ENCODE measurements at regions not wholly inside any gene's neighbourhood (a gene's known extent, or its start where the extent isn't known, plus 50 kb on each side); places are given as distances from the start of the nearest gene placed in this dataset.

- CTCF ChIA-PET = no interaction called here
Measured at GRCh38 chr9:106339882-106340281, 523.1 kb upstream of the ZNF462 start.

GRCh38 chr9:106350777-106351176, 512.2 kb upstream of the ZNF462 start:
- ChIA-PET CTCF (no interaction called here), POLR2A (no interaction called here)
- intact Hi-C loops (cut with micrococcal nuclease; ENCODE audit: unreplicated experiment) = no loop called here
- H3K27ac Mint-ChIP-seq (ENCODE audit: unreplicated experiment) = no peak overlapping the region
- H3K4me3 Mint-ChIP-seq (ENCODE audit: unreplicated experiment) = no peak overlapping the region
- H3K27me3 Mint-ChIP-seq (ENCODE audit: insufficient read depth, unreplicated experiment) = peaks cover 5% of the 10 kb centered on the region
- H3K4me1 Mint-ChIP-seq (ENCODE audit: low read depth, unreplicated experiment) = no peaks in the 10 kb centered on the region
- no peak for DNase-seq
- TF ChIP-seq CTCF (IDR thresholded peaks at IDR 0.05; ENCODE audit: insufficient read depth in 1 of 2, low read depth in 1 of 2, low read length in 1 of 2, severe bottlenecking in 1 of 2, unreplicated experiment in 1 of 2) = no peak
- Histone ChIP-seq H3K27me3 (replicated peaks; ENCODE audit: control insufficient read depth, insufficient read depth, low read length) (no peaks in the 10 kb centered on the region), H3K36me3 (ENCODE audit: control insufficient read depth, insufficient read depth, low read length) (no peaks in the 10 kb centered on the region), H3K4me3 (ENCODE audit: low read depth, low read length) (no peak overlapping the region), H3K4me1 (no peaks in the 10 kb centered on the region), H3K9me3 (no peaks in the 10 kb centered on the region)
- H3K36me3 Mint-ChIP-seq (ENCODE audit: insufficient read depth, unreplicated experiment) = no peaks in the 10 kb centered on the region
- BruUV-seq (replicated peaks) = no TSS peak
- H3K9me3 Mint-ChIP-seq (ENCODE audit: unreplicated experiment) = no peaks in the 10 kb centered on the region

More at GRCh38 chr9:106339882-106340281, 523.1 kb upstream of the ZNF462 start:
- TF ChIP-seq CTCF (IDR thresholded peaks at IDR 0.05; ENCODE audit: insufficient read depth in 1 of 2, low read depth in 1 of 2, low read length in 1 of 2, severe bottlenecking in 1 of 2, unreplicated experiment in 1 of 2) = no peak
- Histone ChIP-seq H3K4me1 (peaks cover 11% of the 10 kb centered on the region), H3K27me3 (replicated peaks; ENCODE audit: control insufficient read depth, insufficient read depth, low read length) (no peaks in the 10 kb centered on the region), H3K4me3 (ENCODE audit: low read depth, low read length) (no peak overlapping the region), H3K36me3 (ENCODE audit: control insufficient read depth, insufficient read depth, low read length) (no peaks in the 10 kb centered on the region), H3K9me3 (no peaks in the 10 kb centered on the region)
- Mint-ChIP-seq H3K4me3 (ENCODE audit: unreplicated experiment) (no peak overlapping the region), H3K36me3 (ENCODE audit: insufficient read depth, unreplicated experiment) (no peaks in the 10 kb centered on the region), H3K4me1 (ENCODE audit: low read depth, unreplicated experiment) (peaks cover 9% of the 10 kb centered on the region), H3K27me3 (ENCODE audit: insufficient read depth, unreplicated experiment) (no peaks in the 10 kb centered on the region), H3K27ac (ENCODE audit: unreplicated experiment) (no peak overlapping the region), H3K9me3 (ENCODE audit: unreplicated experiment) (no peaks in the 10 kb centered on the region)
- DNase-seq = peak in 1 of 2 experiments; percentile 2
- POLR2A ChIA-PET = no interaction called here
- no TSS peak for BruUV-seq (replicated peaks)
- intact Hi-C loops (cut with micrococcal nuclease; ENCODE audit: unreplicated experiment) = no loop called here

- Histone ChIP-seq H3K36me3 (ENCODE audit: control insufficient read depth, insufficient read depth, low read length) (no peaks in the 10 kb centered on the region), H3K4me1 (no peaks in the 10 kb centered on the region), H3K4me3 (ENCODE audit: low read depth, low read length) (no peak overlapping the region), H3K9me3 (no peaks in the 10 kb centered on the region), H3K27me3 (replicated peaks; ENCODE audit: control insufficient read depth, insufficient read depth, low read length) (no peaks in the 10 kb centered on the region)
- no TSS peak for BruUV-seq (replicated peaks)
- Mint-ChIP-seq H3K27ac (ENCODE audit: unreplicated experiment) (no peak overlapping the region), H3K9me3 (ENCODE audit: unreplicated experiment) (peaks cover 7% of the 10 kb centered on the region), H3K27me3 (ENCODE audit: insufficient read depth, unreplicated experiment) (peaks cover 3% of the 10 kb centered on the region), H3K36me3 (ENCODE audit: insufficient read depth, unreplicated experiment) (no peaks in the 10 kb centered on the region), H3K4me1 (ENCODE audit: low read depth, unreplicated experiment) (no peaks in the 10 kb centered on the region), H3K4me3 (ENCODE audit: unreplicated experiment) (no peak overlapping the region)
- ChIA-PET POLR2A (no interaction called here), CTCF (no interaction called here)
- TF ChIP-seq CTCF (IDR thresholded peaks at IDR 0.05; ENCODE audit: insufficient read depth in 1 of 2, low read depth in 1 of 2, low read length in 1 of 2, severe bottlenecking in 1 of 2, unreplicated experiment in 1 of 2) = no peak
- no peak for DNase-seq
- intact Hi-C loops (cut with micrococcal nuclease; ENCODE audit: unreplicated experiment) = no loop called here
Measured at GRCh38 chr9:106356924-106357323, 506.0 kb upstream of the ZNF462 start.
